K562 (cell line): ENCODE measurements at regions not wholly inside any gene's neighbourhood (a gene's known extent, or its start where the extent isn't known, plus 50 kb on each side); places are given as distances from the start of the nearest gene placed in this dataset.

ENCODE experiments used
- ATAC-seq: fragments of 200-7000 bp; cut with Tn5 transposase; 3 replicates; pipeline ENCODE4 v1.9.1; 2020; ENCODE audit warnings: moderate library complexity
- BruUV-seq: library from RNA; stranded (reverse); fragments of 400-500 nt; replicated peaks from 2 replicates; lab custom pipeline; 2021; lab: Mats Ljungman, UMichigan
- CTCF ChIA-PET: fragments of 300-600 bp; formaldehyde crosslinking; extraction: SDS; loops from one replicate; lab custom pipeline; 2021; ENCODE audit warnings: low intra/inter-chr PET ratio; lab: Yijun Ruan, JAX
- POLR2A ChIA-PET: fragments of 300-600, 350-650 bp; sonication (Branson Sonifier 250); formaldehyde crosslinking; extraction: SDS; loops from one replicate; lab custom pipeline; 2021; ENCODE audit warnings: antibody characterized with exemption, inconsistent platforms; lab: Yijun Ruan, JAX
- DNase-seq, 4 experiments: peaks; one replicate each; pipeline versions ENCODE4 v3.0.0 to v3.0.0-alpha.2; 2011 to 2018; ENCODE audit warnings: low spot score in 3 of 4, mixed read lengths in 3 of 4; ENCODE audit errors: extremely low read depth in 1 of 4
- FAIRE-seq: peaks from 2 replicates; lab custom pipeline; 2011; peaks lifted over from hg19 to GRCh38; lab: Jason Lieb, UNC
- H2AFZ ChIP-seq: 2 replicates; pipeline ENCODE4 v1.6.0; 2011; ENCODE audit warnings: low read depth, low read length, control low read depth, inconsistent platforms
- H3K27ac ChIP-seq: fragments of 200-600 bp; 3 replicates; pipeline ENCODE4 v1.8.0; 2011; ENCODE audit warnings: low read depth, mild to moderate bottlenecking, control low read depth, inconsistent platforms, low read length, moderate library complexity, mixed read lengths; ENCODE audit errors: extremely low read depth
- H3K27me3 ChIP-seq, 2 experiments: fragments of 300-600 bp in 1 of 2; 2 replicates in 1 of 2; 3 replicates in 1 of 2; pipeline versions ENCODE4 v1.6.0 to v1.8.0; 2011; ENCODE audit warnings: inconsistent platforms in 2 of 2, low read length in 2 of 2, mild to moderate bottlenecking in 1 of 2, mixed read lengths in 1 of 2, moderate library complexity in 1 of 2; ENCODE audit not compliant: control insufficient read depth in 2 of 2, insufficient read depth in 2 of 2
- H3K36me3 ChIP-seq: fragments of 300-600 bp; 3 replicates; pipeline ENCODE4 v1.8.0; 2011; ENCODE audit warnings: mild to moderate bottlenecking, low read length, inconsistent platforms; ENCODE audit not compliant: control insufficient read depth, insufficient read depth
- H3K4me1 ChIP-seq, 2 experiments: fragments of 200-600 bp in 1 of 2; replicated peaks in 1 of 2; 2 replicates in 1 of 2; 3 replicates in 1 of 2; pipeline versions ENCODE4 v1.5.1 to v1.8.0; 2011; ENCODE audit warnings: inconsistent platforms in 2 of 2, low read length in 2 of 2, mild to moderate bottlenecking in 1 of 2, mixed read lengths in 1 of 2, moderate library complexity in 1 of 2; ENCODE audit not compliant: control insufficient read depth in 2 of 2, insufficient read depth in 2 of 2
- H3K4me2 ChIP-seq: 2 replicates; pipeline ENCODE4 v1.6.1; 2011; ENCODE audit warnings: low read length, control low read depth, inconsistent platforms, mixed read lengths; ENCODE audit not compliant: insufficient read depth
- H3K4me3 ChIP-seq: fragments of 200-600 bp; sonication (generic), shearing (Covaris generic); 2 replicates; pipeline ENCODE4 v1.5.1; 2016; ENCODE audit warnings: control low read depth, inconsistent platforms
- H3K79me2 ChIP-seq: fragments of 200-600 bp; 3 replicates; pipeline ENCODE4 v1.8.0; 2011; ENCODE audit warnings: low read length, inconsistent platforms; ENCODE audit not compliant: control insufficient read depth, insufficient read depth
- H3K9ac ChIP-seq, 2 experiments: 2 replicates each; pipeline versions ENCODE4 v1.6.0 to v1.6.1; 2011; ENCODE audit warnings: low read depth in 2 of 2, low read length in 2 of 2, control low read depth in 1 of 2, inconsistent platforms in 1 of 2, mild to moderate bottlenecking in 1 of 2, mixed read lengths in 1 of 2; ENCODE audit not compliant: insufficient read depth in 1 of 2
- H3K9me1 ChIP-seq: one replicate; pipeline ENCODE4 v1.6.0; 2011; ENCODE audit warnings: inconsistent platforms, mild to moderate bottlenecking, low read length, moderate library complexity; ENCODE audit not compliant: control insufficient read depth, insufficient read depth
- H3K9me3 ChIP-seq: replicated peaks from 2 replicates; pipeline ENCODE4 v1.5.1; 2011; ENCODE audit warnings: low read depth, low read length, inconsistent platforms; ENCODE audit not compliant: control insufficient read depth, insufficient read depth
- H4K20me1 ChIP-seq: replicated peaks from 2 replicates; pipeline ENCODE4 v1.6.1; 2011; ENCODE audit warnings: low read length, inconsistent platforms, mixed read lengths; ENCODE audit not compliant: control insufficient read depth, insufficient read depth
- DDX20 ChIP-seq: fragments of 450-650 bp; IDR thresholded peaks from 2 replicates; pipeline ENCODE4 v1.6.1; 2016; ENCODE audit warnings: missing genetic modification characterization, low read depth, mild to moderate bottlenecking, missing compliant biosample characterization, moderate library complexity
- E2F4 ChIP-seq: sonication (generic); formaldehyde crosslinking; IDR thresholded peaks from 2 replicates; pipeline ENCODE4 v1.8.0; 2022; ENCODE audit warnings: mild to moderate bottlenecking, low read depth, missing genetic modification reagents
- E2F5 ChIP-seq: sonication (generic); formaldehyde crosslinking; IDR thresholded peaks from 2 replicates; pipeline ENCODE4 v1.8.0; 2022; ENCODE audit warnings: mild to moderate bottlenecking, missing genetic modification reagents
- ERF ChIP-seq: fragments of 450-650 bp; formaldehyde crosslinking; IDR thresholded peaks from 2 replicates; pipeline ENCODE4 v1.4.0; 2020; ENCODE audit warnings: mild to moderate bottlenecking, mixed read lengths
- FOXP1 ChIP-seq: sonication (generic); formaldehyde crosslinking; IDR thresholded peaks from 2 replicates; pipeline ENCODE4 v1.8.0; 2022; ENCODE audit warnings: mild to moderate bottlenecking, missing genetic modification reagents
- KLF6 ChIP-seq: fragments of 250-450 bp; sonication (Bioruptor Pico); IDR thresholded peaks from 2 replicates; pipeline ENCODE4 v1.4.0; 2020; ENCODE audit warnings: mild to moderate bottlenecking, moderate library complexity, borderline replicate concordance
- PCBP2 ChIP-seq: fragments of 200-400 bp; formaldehyde crosslinking; IDR thresholded peaks from 2 replicates; pipeline ENCODE4 v1.6.1; 2018; ENCODE audit warnings: low read length, low read depth, mild to moderate bottlenecking, moderate library complexity; ENCODE audit not compliant: poor library complexity, severe bottlenecking
- PTBP1 ChIP-seq: fragments of 200-400 bp; formaldehyde crosslinking; IDR thresholded peaks from 2 replicates; pipeline ENCODE4 v1.6.1; 2017; ENCODE audit warnings: low read depth, low read length
- ZBTB33 ChIP-seq: sonication (generic); formaldehyde crosslinking; IDR thresholded peaks from 2 replicates; pipeline ENCODE4 v1.8.1; 2023; ENCODE audit warnings: mild to moderate bottlenecking, missing genetic modification reagents
- ZFP1 ChIP-seq: fragments of 450-650 bp; formaldehyde crosslinking; IDR thresholded peaks from 2 replicates; pipeline ENCODE4 v1.4.0; 2020; ENCODE audit warnings: mild to moderate bottlenecking, mixed read lengths
- ZNF311 ChIP-seq: fragments of 250-450 bp; sonication (Bioruptor Pico); IDR thresholded peaks from 2 replicates; pipeline ENCODE4 v1.4.0; 2020; ENCODE audit warnings: mild to moderate bottlenecking, moderate library complexity
- WGBS: fragments of 100-300 bp; shearing (Covaris generic); methylation state at CpG from one replicate; pipeline ENCODE4 v1.1.6; 2016; ENCODE audit warnings: low coverage, mixed read lengths; ENCODE audit not compliant: insufficient coverage; ENCODE audit errors: missing lambda C conversion rate; 5-methylcytosine and 5-hydroxymethylcytosine counted together
- in situ Hi-C: fragments of 300-500 bp; cut with MboI; formaldehyde crosslinking; loops from 4 replicates; pipeline ENCODE4 v1.15.0; 2018; ENCODE audit warnings: inconsistent platforms, mixed read lengths
- intact Hi-C: fragments of 100-400 bp; cut with micrococcal nuclease; formaldehyde crosslinking; loops from 2 replicates; pipeline ENCODE4 v1.14.2; 2022

- ATAC-seq, result no peak
- H3K9me1 ChIP-seq, result no peaks in the 10 kb centered on the region
- no peak overlapping the region for H3K4me2 ChIP-seq
- intact Hi-C loops, result no loop called here
- no peak overlapping the region for H3K9ac ChIP-seq
- no peaks in the 10 kb centered on the region for H4K20me1 ChIP-seq
- WGBS, result 2% methylated on average over 4 of the region's 4 CpGs
- POLR2A ChIA-PET, result no interaction called here
- no peak for TF ChIP-seq E2F4 (CRISPR knock-in tag)
- no peak for DNase-seq
- no peaks in the 10 kb centered on the region for H3K9me3 ChIP-seq
- no peak for FAIRE-seq
- H3K27me3 ChIP-seq, result no peaks in the 10 kb centered on the region
- BruUV-seq, result no TSS peak
- CTCF ChIA-PET, result no interaction called here
- in situ Hi-C loops, result no loop called here
- H3K4me3 ChIP-seq, result no peak overlapping the region
- no peaks in the 10 kb centered on the region for H3K4me1 ChIP-seq
- no peaks in the 10 kb centered on the region for H3K79me2 ChIP-seq
- H3K27ac ChIP-seq, result no peak overlapping the region
- H3K36me3 ChIP-seq, result no peaks in the 10 kb centered on the region
- no peak overlapping the region for H2AFZ ChIP-seq
Observed at GRCh38 chr3:144773350-144773749, 801.7 kb downstream of the DIPK2A start.

GRCh38 chr3:144774897-144775296, 803.3 kb downstream of the DIPK2A start:
- FAIRE-seq (no peak), ATAC-seq (no peak), DNase-seq (no peak)
- in situ Hi-C loops, result no loop called here
- Histone ChIP-seq H2AFZ (no peak overlapping the region), H3K27ac (no peak overlapping the region), H3K4me1 (no peaks in the 10 kb centered on the region), H3K9ac (no peak overlapping the region), H3K9me1 (no peaks in the 10 kb centered on the region), H3K4me3 (no peak overlapping the region), H4K20me1 (no peaks in the 10 kb centered on the region), H3K27me3 (no peaks in the 10 kb centered on the region), H3K36me3 (no peaks in the 10 kb centered on the region), H3K79me2 (no peaks in the 10 kb centered on the region), H3K4me2 (no peak overlapping the region), H3K9me3 (no peaks in the 10 kb centered on the region)
- ChIA-PET CTCF (no interaction called here), POLR2A (no interaction called here)
- WGBS, result 3% methylated on average over 5 of the region's 5 CpGs
- no TSS peak for BruUV-seq
- intact Hi-C loops, result no loop called here
- no peak for TF ChIP-seq DDX20 (tag)
- TF ChIP-seq PCBP2, result no peak
- TF ChIP-seq PTBP1, result no peak
- TF ChIP-seq ZFP1 (CRISPR knock-in tag), result no peak
- TF ChIP-seq E2F4 (CRISPR knock-in tag), result no peak
- no peak for TF ChIP-seq ZNF311 (CRISPR knock-in tag)
- no peak for TF ChIP-seq FOXP1
- no peak for TF ChIP-seq E2F5 (CRISPR knock-in tag)
- TF ChIP-seq KLF6 (CRISPR knock-in tag), result no peak
- TF ChIP-seq ZBTB33 (CRISPR knock-in tag), result no peak
- TF ChIP-seq ERF, result no peak
